B cell (primary cell): ENCODE measurements at regions not wholly inside any gene's neighbourhood (a gene's known extent, or its start where the extent isn't known, plus 50 kb on each side); places are given as distances from the start of the nearest gene placed in this dataset.
"Not testable (repeated sequence)": the region's sequence is repeated elsewhere in the genome, so short reads cannot be mapped to it uniquely, and the experiment has no call there.

ENCODE experiments used
- ATAC-seq: fragments of 200-7000 bp; cut with Tn5 transposase; one replicate; pipeline ENCODE4 v1.10.0; 2021; ENCODE audit warnings: low read depth, mild to moderate bottlenecking, moderate number of reproducible peaks, moderate library complexity
- CTCF ChIA-PET: fragments of 350-600 bp; sonication (Branson Sonifier 250); formaldehyde crosslinking; loops from one replicate; lab custom pipeline; 2021; ENCODE audit warnings: antibody characterized with exemption, inconsistent platforms; lab: Charles Lee
- POLR2A ChIA-PET: fragments of 350-600 bp; sonication (Branson Sonifier 250); formaldehyde crosslinking; loops from one replicate; lab custom pipeline; 2021; ENCODE audit warnings: antibody characterized with exemption; lab: Charles Lee
- DNase-seq: peaks from one replicate; pipeline ENCODE4 v3.0.0; 2013
- H2AFZ ChIP-seq: 2 replicates; pipeline ENCODE4 v1.6.1; 2012; ENCODE audit warnings: mild to moderate bottlenecking, low read depth, low read length; ENCODE audit not compliant: insufficient read depth, poor library complexity, severe bottlenecking
- H3K27ac ChIP-seq, 2 donors: 1 replicate in 1 of 2; 2 replicates in 1 of 2; pipeline ENCODE4 v1.5.1; 2012 to 2013; ENCODE audit warnings: low read length in 2 of 2, mild to moderate bottlenecking in 2 of 2, moderate library complexity in 1 of 2
- H3K27me3 ChIP-seq, 4 experiments: fragments of 200-600 bp in 1 of 4; sonication (generic) in 1 of 4; replicated peaks in 1 of 4; 1 replicate in 2 of 4; 2 replicates in 2 of 4; pipeline versions ENCODE4 v1.6.1 to v1.7.0; 2013 to 2016; ENCODE audit warnings: low read length in 3 of 4, mild to moderate bottlenecking in 2 of 4, mixed read lengths in 1 of 4, moderate library complexity in 1 of 4; ENCODE audit not compliant: insufficient read depth in 4 of 4, control insufficient read depth in 3 of 4; ENCODE audit errors: control extremely low read depth in 1 of 4
- H3K36me3 ChIP-seq, 2 experiments: replicated peaks in 1 of 2; 1 replicate in 1 of 2; 2 replicates in 1 of 2; pipeline versions ENCODE4 v1.6.1 to v1.7.1; 2013; ENCODE audit warnings: low read length in 1 of 2; ENCODE audit not compliant: insufficient read depth in 2 of 2, control insufficient read depth in 1 of 2; ENCODE audit errors: control extremely low read depth in 1 of 2, extremely low read depth in 1 of 2
- H3K4me1 ChIP-seq, 2 donors: fragments of 200-600 bp in 1 of 2; sonication (generic) in 1 of 2; 1 replicate in 1 of 2; 2 replicates in 1 of 2; pipeline versions ENCODE4 v1.5.1 to v1.6.1; 2013 to 2017; ENCODE audit warnings: low read length in 2 of 2; ENCODE audit not compliant: control insufficient read depth in 2 of 2, insufficient read depth in 2 of 2
- H3K4me2 ChIP-seq: replicated peaks from 2 replicates; pipeline ENCODE3; 2012; ENCODE audit warnings: mild to moderate bottlenecking, low read depth, low read length; ENCODE audit not compliant: poor library complexity, severe bottlenecking
- H3K4me3 ChIP-seq, 5 experiments: fragments of 200-600 bp in 1 of 5; sonication (generic) in 1 of 5; 1 replicate in 3 of 5; 2 replicates in 2 of 5; pipeline versions ENCODE4 v1.5.1 to v1.7.0; 2011 to 2016; ENCODE audit warnings: low read length in 4 of 5, mild to moderate bottlenecking in 4 of 5, low read depth in 2 of 5, control low read depth in 1 of 5, moderate library complexity in 1 of 5; ENCODE audit not compliant: insufficient read depth in 1 of 5; ENCODE audit errors: control extremely low read depth in 1 of 5, extremely low read depth in 1 of 5
- H3K79me2 ChIP-seq: fragments of 200-600 bp; sonication (generic); one replicate; pipeline ENCODE4 v1.6.0; 2016; ENCODE audit warnings: low read length; ENCODE audit not compliant: control insufficient read depth, insufficient read depth
- H3K9ac ChIP-seq: fragments of 200-600 bp; sonication (generic); 2 replicates; pipeline ENCODE4 v1.6.1; 2017; ENCODE audit warnings: mild to moderate bottlenecking, low read length, moderate library complexity
- H3K9me3 ChIP-seq, 3 donors: one replicate each; pipeline versions ENCODE4 v1.6.1 to v1.7.1; 2013; ENCODE audit warnings: low read length in 2 of 3; ENCODE audit not compliant: control insufficient read depth in 2 of 3, insufficient read depth in 1 of 3; ENCODE audit errors: control extremely low read depth in 1 of 3
- H4K20me1 ChIP-seq: 2 replicates; pipeline ENCODE4 v1.6.0; 2012; ENCODE audit warnings: mild to moderate bottlenecking, low read length; ENCODE audit not compliant: insufficient read depth, control insufficient read depth, poor library complexity, severe bottlenecking
- H3K27ac Mint-ChIP-seq: one replicate; pipeline ENCODE4 v1.8.0; 2021; ENCODE audit warnings: mixed read lengths
- H3K27me3 Mint-ChIP-seq: one replicate; pipeline ENCODE4 v1.8.0; 2021; ENCODE audit warnings: mixed read lengths
- H3K4me1 Mint-ChIP-seq: one replicate; pipeline ENCODE4 v1.8.0; 2021; ENCODE audit warnings: mixed read lengths
- H3K4me3 Mint-ChIP-seq: one replicate; pipeline ENCODE4 v1.8.0; 2021; ENCODE audit warnings: mixed read lengths
- H3K9me3 Mint-ChIP-seq: one replicate; pipeline ENCODE4 v1.8.0; 2022; ENCODE audit warnings: mixed read lengths; ENCODE audit not compliant: insufficient read depth
- EZH2 ChIP-seq: IDR thresholded peaks from 2 replicates; pipeline ENCODE4 v1.6.1; 2012; ENCODE audit warnings: borderline replicate concordance, low read depth, mild to moderate bottlenecking, moderate library complexity, low read length; ENCODE audit not compliant: insufficient read depth, poor library complexity, severe bottlenecking
- WGBS: methylation state at CpG from one replicate; pipeline ENCODE4 v1.1.5; 2013; ENCODE audit warnings: missing lambda C conversion rate; ENCODE audit not compliant: insufficient coverage; 5-methylcytosine and 5-hydroxymethylcytosine counted together
- intact Hi-C: fragments of 100-400 bp; cut with micrococcal nuclease; formaldehyde crosslinking; loops from one replicate; pipeline ENCODE4 v1.10.0; 2022
- TF ChIP-seq, protein P1 (sequence below): fragments of 200-600 bp; IDR thresholded peaks from one replicate; pipeline ENCODE4 v1.8.0; 2022; ENCODE audit warnings: antibody characterized with exemption, mild to moderate bottlenecking

DNA sequence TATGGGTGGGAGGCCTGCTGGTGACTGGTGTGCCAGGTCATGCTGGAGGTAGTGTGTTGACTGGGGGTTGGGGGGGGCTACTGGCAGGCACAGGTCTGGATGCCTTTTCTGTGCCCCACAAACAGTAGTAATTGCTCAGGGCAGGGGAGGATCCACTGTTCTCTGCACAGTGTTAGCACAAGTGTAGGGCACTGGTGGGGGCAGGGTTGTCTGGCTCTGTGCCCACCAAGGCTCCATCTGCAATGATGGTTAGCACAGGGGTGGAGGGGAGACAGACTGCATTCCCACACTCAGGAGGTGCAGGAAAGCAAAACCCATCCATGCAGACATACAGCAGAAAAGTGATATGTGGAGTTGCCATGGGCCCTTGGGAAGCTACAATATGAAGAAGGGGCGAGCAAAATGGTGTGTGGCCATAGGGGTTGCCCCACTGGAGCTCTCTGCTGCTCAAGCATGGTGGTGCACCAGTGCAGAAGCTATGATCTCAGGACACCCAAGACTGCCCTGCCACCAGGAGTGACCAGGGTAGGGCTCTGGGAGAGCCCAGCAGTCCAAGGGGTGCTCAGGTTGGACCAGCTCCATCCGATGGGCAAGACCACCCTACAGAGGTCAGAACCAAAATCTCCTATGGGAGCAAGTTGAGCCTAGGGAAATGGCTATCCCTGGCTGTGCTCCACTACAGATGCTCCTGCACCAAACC lies 122.2 kb upstream of the KCTD3 start:
- ChIA-PET CTCF (no interaction called here), POLR2A (no interaction called here)
- Histone ChIP-seq H3K4me1 (no peaks in the 10 kb centered on the region), H3K4me2 (no peak overlapping the region), H3K36me3 (no peaks in the 10 kb centered on the region), H3K9me3 (peaks cover 0 to 10% (median 0%) of the 10 kb centered on the region in 3 donors), H3K27ac (no peak overlapping the region), H2AFZ (no peak overlapping the region), H3K79me2 (no peaks in the 10 kb centered on the region), H4K20me1 (no peaks in the 10 kb centered on the region), H3K9ac (no peak overlapping the region), H3K4me3 (no peak overlapping the region), H3K27me3 (no peaks in the 10 kb centered on the region)
- no peak for ATAC-seq
- intact Hi-C loops: no loop called here
- Mint-ChIP-seq H3K4me3 (no peak overlapping the region), H3K9me3 (peaks cover 5% of the 10 kb centered on the region), H3K27ac (no peak overlapping the region), H3K4me1 (no peaks in the 10 kb centered on the region), H3K27me3 (no peaks in the 10 kb centered on the region)
- no peak for DNase-seq
- 87% methylated on average over 1 of the region's 2 CpGs for WGBS
- TF ChIP-seq, protein P1, sequence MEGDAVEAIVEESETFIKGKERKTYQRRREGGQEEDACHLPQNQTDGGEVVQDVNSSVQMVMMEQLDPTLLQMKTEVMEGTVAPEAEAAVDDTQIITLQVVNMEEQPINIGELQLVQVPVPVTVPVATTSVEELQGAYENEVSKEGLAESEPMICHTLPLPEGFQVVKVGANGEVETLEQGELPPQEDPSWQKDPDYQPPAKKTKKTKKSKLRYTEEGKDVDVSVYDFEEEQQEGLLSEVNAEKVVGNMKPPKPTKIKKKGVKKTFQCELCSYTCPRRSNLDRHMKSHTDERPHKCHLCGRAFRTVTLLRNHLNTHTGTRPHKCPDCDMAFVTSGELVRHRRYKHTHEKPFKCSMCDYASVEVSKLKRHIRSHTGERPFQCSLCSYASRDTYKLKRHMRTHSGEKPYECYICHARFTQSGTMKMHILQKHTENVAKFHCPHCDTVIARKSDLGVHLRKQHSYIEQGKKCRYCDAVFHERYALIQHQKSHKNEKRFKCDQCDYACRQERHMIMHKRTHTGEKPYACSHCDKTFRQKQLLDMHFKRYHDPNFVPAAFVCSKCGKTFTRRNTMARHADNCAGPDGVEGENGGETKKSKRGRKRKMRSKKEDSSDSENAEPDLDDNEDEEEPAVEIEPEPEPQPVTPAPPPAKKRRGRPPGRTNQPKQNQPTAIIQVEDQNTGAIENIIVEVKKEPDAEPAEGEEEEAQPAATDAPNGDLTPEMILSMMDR: no peak
- no peak for TF ChIP-seq EZH2

DNA sequence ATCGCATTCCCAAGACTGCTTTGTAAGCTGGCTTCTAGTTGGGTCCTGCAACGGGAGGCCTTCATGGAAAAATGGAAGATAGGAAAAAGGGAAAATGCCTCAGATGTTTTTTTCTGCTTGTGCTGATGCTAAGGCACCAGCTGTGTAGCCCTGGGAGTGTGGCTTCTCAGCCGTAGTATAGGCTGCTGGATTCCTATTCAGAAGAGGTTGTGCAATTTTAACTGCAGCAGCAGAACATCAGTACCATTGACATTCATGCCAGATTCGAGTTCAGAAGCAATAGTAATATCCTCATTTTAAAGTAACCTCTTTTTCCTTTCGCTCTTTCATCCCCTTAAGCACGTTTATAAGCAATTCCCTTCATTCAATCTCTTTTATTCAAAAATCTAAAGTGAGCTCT lies 119.1 kb upstream of the KCTD3 start:
- 71% methylated on average over 2 of the region's 6 CpGs for WGBS
- H3K27ac Mint-ChIP-seq, H3K27ac ChIP-seq, H3K27me3 ChIP-seq, CTCF ChIA-PET, H3K4me3 Mint-ChIP-seq, H3K36me3 ChIP-seq, POLR2A ChIA-PET, H4K20me1 ChIP-seq, H3K79me2 ChIP-seq, H3K4me2 ChIP-seq, intact Hi-C loops, ATAC-seq, H3K9me3 ChIP-seq, DNase-seq, H3K27me3 Mint-ChIP-seq, H3K9me3 Mint-ChIP-seq, H3K4me3 ChIP-seq, H3K4me1 Mint-ChIP-seq, H3K9ac ChIP-seq, H2AFZ ChIP-seq, H3K4me1 ChIP-seq: not testable (repeated sequence)

DNA sequence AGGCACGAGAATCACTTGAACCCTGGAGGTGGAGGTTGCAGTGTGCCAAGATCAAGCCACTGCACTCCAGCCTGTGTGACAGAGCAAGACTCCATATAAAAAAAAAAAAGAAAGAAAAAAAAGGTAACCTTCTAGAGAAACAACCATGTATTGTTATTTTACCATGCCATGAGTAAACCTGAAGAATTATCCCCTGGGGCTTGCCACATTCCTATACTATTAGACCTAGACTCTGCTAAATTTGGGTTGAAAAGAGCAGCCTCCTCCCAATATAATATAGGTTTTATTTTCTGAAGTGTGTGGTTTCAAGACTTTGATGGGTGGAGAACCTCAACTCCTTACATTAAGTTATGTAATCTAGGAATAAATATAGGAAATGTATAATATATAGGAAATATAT lies 118.0 kb upstream of the KCTD3 start:
- H4K20me1 ChIP-seq: not testable (repeated sequence)

More for the DNA sequence above, 118.0 kb upstream of the KCTD3 start:
- H3K4me3 ChIP-seq, H3K79me2 ChIP-seq, H3K4me2 ChIP-seq, intact Hi-C loops, H3K27me3 Mint-ChIP-seq, H3K9me3 ChIP-seq, POLR2A ChIA-PET, H3K4me3 Mint-ChIP-seq, H3K4me1 ChIP-seq, H3K27ac Mint-ChIP-seq, H3K9ac ChIP-seq, H3K27ac ChIP-seq, DNase-seq, H3K9me3 Mint-ChIP-seq, ATAC-seq, H3K4me1 Mint-ChIP-seq, H3K36me3 ChIP-seq, CTCF ChIA-PET, H3K27me3 ChIP-seq, H2AFZ ChIP-seq: not testable (repeated sequence)
- no CpG with 5 or more reads among the region's 1 CpG for WGBS
